Trophoblast cell (in vitro differentiated cells and primary cell): ENCODE measurements at regions not wholly inside any gene's neighbourhood (a gene's known extent, or its start where the extent isn't known, plus 50 kb on each side); places are given as distances from the start of the nearest gene placed in this dataset.

Source experiments
- DNase-seq, 2 donors: peaks; one replicate each; pipeline ENCODE4 v3.0.0-alpha.2; 2016
- H2AFZ ChIP-seq: 2 replicates; pipeline ENCODE4 v1.6.1; 2013; ENCODE audit warnings: low read length, moderate library complexity, mild to moderate bottlenecking; ENCODE audit not compliant: insufficient read depth, poor library complexity
- H2AK5ac ChIP-seq: 2 replicates; pipeline ENCODE4 v1.6.1; 2013; ENCODE audit warnings: mild to moderate bottlenecking, low read length
- H2BK120ac ChIP-seq: 2 replicates; pipeline ENCODE4 v1.6.1; 2013; ENCODE audit warnings: low read length, mild to moderate bottlenecking, moderate library complexity; ENCODE audit not compliant: insufficient read depth, poor library complexity
- H2BK12ac ChIP-seq: 2 replicates; pipeline ENCODE4 v1.6.1; 2013; ENCODE audit warnings: mild to moderate bottlenecking, low read length, moderate library complexity
- H2BK5ac ChIP-seq: 2 replicates; pipeline ENCODE4 v1.6.1; 2013; ENCODE audit warnings: low read length, low read depth, moderate library complexity, mild to moderate bottlenecking; ENCODE audit not compliant: poor library complexity
- H3K14ac ChIP-seq: 2 replicates; pipeline ENCODE4 v1.6.1; 2013; ENCODE audit warnings: mild to moderate bottlenecking, low read length
- H3K18ac ChIP-seq: 2 replicates; pipeline ENCODE4 v1.6.1; 2013; ENCODE audit warnings: mild to moderate bottlenecking, low read length
- H3K23ac ChIP-seq: 2 replicates; pipeline ENCODE4 v1.6.1; 2013; ENCODE audit warnings: low read length
- H3K27ac ChIP-seq: 2 replicates; pipeline ENCODE4 v1.5.1; 2013; ENCODE audit warnings: low read depth, mild to moderate bottlenecking, inconsistent platforms, low read length, moderate library complexity
- H3K27me3 ChIP-seq: 2 replicates; pipeline ENCODE4 v1.6.1; 2013; ENCODE audit warnings: inconsistent platforms, mild to moderate bottlenecking, low read length, moderate library complexity; ENCODE audit not compliant: insufficient read depth
- H3K36me3 ChIP-seq, 2 experiments: 1 replicate in 1 of 2; 2 replicates in 1 of 2; pipeline ENCODE4 v1.6.1; 2013; ENCODE audit warnings: low read length in 2 of 2, mild to moderate bottlenecking in 2 of 2, moderate library complexity in 1 of 2; ENCODE audit not compliant: insufficient read depth in 2 of 2, control insufficient read depth in 1 of 2
- H3K4ac ChIP-seq: 2 replicates; pipeline ENCODE4 v1.6.1; 2013; ENCODE audit warnings: low read depth, mild to moderate bottlenecking, low read length, moderate library complexity
- H3K4me1 ChIP-seq, 2 experiments: 1 replicate in 1 of 2; 2 replicates in 1 of 2; pipeline ENCODE4 v1.6.1; 2013; ENCODE audit warnings: low read length in 2 of 2, mild to moderate bottlenecking in 2 of 2, moderate library complexity in 1 of 2; ENCODE audit not compliant: insufficient read depth in 2 of 2, control insufficient read depth in 1 of 2
- H3K4me2 ChIP-seq: 2 replicates; pipeline ENCODE4 v1.6.1; 2013; ENCODE audit warnings: inconsistent platforms, mild to moderate bottlenecking, low read length, moderate library complexity
- H3K4me3 ChIP-seq: 2 replicates; pipeline ENCODE4 v1.5.1; 2013; ENCODE audit warnings: mild to moderate bottlenecking, low read depth, low read length, inconsistent platforms
- H3K79me1 ChIP-seq: one replicate; pipeline ENCODE4 v1.6.1; 2013; ENCODE audit warnings: low read length
- H3K79me2 ChIP-seq: 2 replicates; pipeline ENCODE4 v1.6.1; 2013; ENCODE audit warnings: low read length, mild to moderate bottlenecking; ENCODE audit not compliant: control insufficient read depth, insufficient read depth, poor library complexity
- H3K9ac ChIP-seq: 2 replicates; pipeline ENCODE4 v1.6.1; 2013; ENCODE audit warnings: mild to moderate bottlenecking, low read length
- H3K9me3 ChIP-seq: 2 replicates; pipeline ENCODE4 v1.6.1; 2013; ENCODE audit warnings: low read depth, mild to moderate bottlenecking, control low read depth, inconsistent platforms, low read length; ENCODE audit not compliant: insufficient read depth
- H4K12ac ChIP-seq: 2 replicates; pipeline ENCODE4 v1.6.1; 2013; ENCODE audit warnings: low read depth, mild to moderate bottlenecking, low read length, moderate library complexity
- H4K8ac ChIP-seq: 2 replicates; pipeline ENCODE4 v1.6.1; 2013; ENCODE audit warnings: low read depth, mild to moderate bottlenecking, low read length, moderate library complexity
- H4K91ac ChIP-seq: one replicate; pipeline ENCODE4 v1.6.1; 2013; ENCODE audit warnings: low read depth, mild to moderate bottlenecking, low read length, moderate library complexity
- WGBS: extraction: QIAGEN DNeasy Blood & Tissue Kit; methylation state at CpG from one replicate; pipeline ENCODE4 v1.1.7; 2013; ENCODE audit warnings: missing lambda C conversion rate; ENCODE audit not compliant: insufficient read length, insufficient coverage; ENCODE audit errors: extremely low coverage; 5-methylcytosine and 5-hydroxymethylcytosine counted together

DNA sequence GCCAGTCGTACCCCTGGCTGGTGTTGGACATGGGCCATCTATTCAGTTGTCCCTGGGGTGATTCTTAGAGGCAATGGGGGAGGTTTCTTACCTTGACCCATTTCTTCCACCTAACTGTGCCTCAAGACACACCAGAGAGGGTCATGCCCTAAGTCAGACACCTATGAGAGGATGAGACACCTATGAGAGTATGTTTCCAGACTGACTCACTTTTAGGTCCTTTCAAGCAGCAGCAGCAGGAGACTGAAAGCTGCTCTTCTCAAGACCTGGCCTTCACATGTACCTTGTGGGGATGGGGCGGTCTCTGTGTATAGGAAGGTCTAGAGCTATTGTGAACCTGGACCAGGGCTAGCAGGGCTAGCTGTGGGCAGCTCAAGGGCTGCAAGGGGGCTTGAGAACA is 130.1 kb downstream of the TENT4A start:
- no peak overlapping the region for H3K23ac ChIP-seq

DNA sequence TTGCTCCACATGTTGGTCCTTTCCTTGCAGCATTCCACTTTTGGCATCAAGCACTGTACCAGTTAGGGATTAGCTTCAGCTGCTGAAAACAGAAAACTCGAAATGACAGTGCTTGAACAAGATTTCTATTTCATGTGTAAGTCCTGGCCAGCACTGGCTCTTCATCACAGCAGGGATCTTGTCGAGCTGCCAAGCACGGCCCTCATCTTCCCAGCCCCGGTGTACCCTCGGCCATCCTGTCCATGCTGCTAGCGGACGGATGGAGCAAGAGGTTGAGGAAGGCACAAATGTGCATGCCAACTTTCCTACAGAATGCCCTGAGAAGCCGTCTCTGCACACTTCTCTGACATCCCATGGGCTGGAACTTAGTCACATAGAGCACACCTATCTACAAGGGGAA is 130.6 kb downstream of the TENT4A start:
- no peaks in the 10 kb centered on the region for H3K27me3 ChIP-seq
- no peak overlapping the region for H2BK120ac ChIP-seq
- H3K9me3 ChIP-seq = peaks cover 1% of the 10 kb centered on the region
- H3K14ac ChIP-seq = no peak overlapping the region
- no peaks in the 10 kb centered on the region for H3K79me1 ChIP-seq
- no peak overlapping the region for H3K27ac ChIP-seq
- H3K4ac ChIP-seq = no peak overlapping the region
- no peak overlapping the region for H2AFZ ChIP-seq
- H3K9ac ChIP-seq = no peak overlapping the region
- H3K36me3 ChIP-seq = no peaks in the 10 kb centered on the region
- DNase-seq = no peak
- no peak overlapping the region for H2BK12ac ChIP-seq
- no peak overlapping the region for H2BK5ac ChIP-seq
- H4K12ac ChIP-seq = no peak overlapping the region
- H3K23ac ChIP-seq = no peak overlapping the region
- H3K4me1 ChIP-seq = no peaks in the 10 kb centered on the region
- no peak overlapping the region for H3K18ac ChIP-seq
- H3K79me2 ChIP-seq = no peaks in the 10 kb centered on the region
- H3K4me2 ChIP-seq = no peak overlapping the region
- no peak overlapping the region for H4K8ac ChIP-seq
- no peak overlapping the region for H2AK5ac ChIP-seq
- no peak overlapping the region for H3K4me3 ChIP-seq
- no peak overlapping the region for H4K91ac ChIP-seq
- WGBS = no CpG with 5 or more reads among the region's 8 CpGs

More for the DNA sequence above, 130.1 kb downstream of the TENT4A start:
- Histone ChIP-seq H4K12ac (no peak overlapping the region), H3K79me1 (no peaks in the 10 kb centered on the region), H3K27me3 (no peaks in the 10 kb centered on the region), H2AK5ac (no peak overlapping the region), H3K27ac (no peak overlapping the region), H3K4me1 (no peaks in the 10 kb centered on the region), H2BK12ac (no peak overlapping the region), H2BK5ac (no peak overlapping the region), H3K4ac (no peak overlapping the region), H3K79me2 (no peaks in the 10 kb centered on the region), H3K4me3 (no peak overlapping the region), H3K9me3 (peaks cover 1% of the 10 kb centered on the region), H3K4me2 (no peak overlapping the region), H4K91ac (no peak overlapping the region), H3K36me3 (no peaks in the 10 kb centered on the region), H3K14ac (no peak overlapping the region), H3K9ac (no peak overlapping the region), H4K8ac (no peak overlapping the region), H2BK120ac (no peak overlapping the region), H2AFZ (no peak overlapping the region), H3K18ac (no peak overlapping the region)
- no peak for DNase-seq
- no CpG with 5 or more reads among the region's 2 CpGs for WGBS

DNA sequence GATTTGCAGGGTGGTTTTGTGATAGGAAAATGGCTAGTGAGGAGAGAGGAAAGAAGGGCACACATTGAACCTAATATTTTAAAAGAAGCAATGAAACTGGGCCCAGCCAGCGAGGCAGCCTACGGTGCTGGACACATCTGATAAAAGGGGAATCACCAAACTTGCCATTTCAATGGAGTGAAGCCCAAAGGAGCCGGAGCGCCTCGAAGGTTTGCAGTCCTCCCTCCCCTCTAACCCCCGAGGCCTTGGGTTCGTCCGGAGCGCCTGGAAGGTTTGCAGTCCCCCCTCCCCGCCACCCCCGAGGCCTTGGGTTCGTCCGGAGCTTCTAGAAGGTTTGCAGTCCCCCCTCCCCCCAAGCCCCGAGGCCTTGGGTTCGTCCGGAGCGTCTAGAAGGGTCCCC is 132.6 kb downstream of the TENT4A start:
- Histone ChIP-seq H4K12ac (no peak overlapping the region), H3K27ac (no peak overlapping the region)

DNA sequence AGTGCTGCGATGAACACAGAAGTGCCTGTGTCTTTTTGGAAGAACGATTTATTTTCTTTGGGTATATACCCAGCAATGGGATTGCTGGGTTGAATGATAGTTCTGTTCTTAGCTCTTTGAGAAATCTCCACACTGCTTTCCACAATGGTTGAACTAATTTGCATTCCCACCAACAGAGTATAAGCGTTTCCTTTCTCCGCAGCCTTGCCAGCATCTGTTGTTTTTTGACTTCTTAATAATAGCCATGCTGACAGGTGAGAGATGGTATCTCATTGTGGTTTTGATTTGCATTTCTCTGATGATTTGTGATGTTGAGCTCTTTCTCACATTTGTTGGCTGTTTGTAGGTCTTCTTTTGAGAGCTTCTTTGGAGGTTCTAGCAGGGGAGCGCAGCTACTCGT is 134.6 kb downstream of the TENT4A start:
- no peak overlapping the region for H3K4me2 ChIP-seq
- no peak for DNase-seq
- H3K79me1 ChIP-seq = no peaks in the 10 kb centered on the region
- no peak overlapping the region for H3K4ac ChIP-seq
- no peak overlapping the region for H2AK5ac ChIP-seq
- H3K9me3 ChIP-seq = peaks cover 14% of the 10 kb centered on the region
- no peak overlapping the region for H2AFZ ChIP-seq
- H3K23ac ChIP-seq = no peak overlapping the region
- H4K91ac ChIP-seq = no peak overlapping the region
- H3K79me2 ChIP-seq = no peaks in the 10 kb centered on the region
- no peaks in the 10 kb centered on the region for H3K36me3 ChIP-seq
- no peak overlapping the region for H4K12ac ChIP-seq
- no peak overlapping the region for H2BK120ac ChIP-seq
- H2BK12ac ChIP-seq = no peak overlapping the region
- no peak overlapping the region for H3K14ac ChIP-seq
- no peak overlapping the region for H3K9ac ChIP-seq
- no CpG with 5 or more reads among the region's 6 CpGs for WGBS
- no peak overlapping the region for H4K8ac ChIP-seq
- H3K18ac ChIP-seq = no peak overlapping the region
- H3K27me3 ChIP-seq = no peaks in the 10 kb centered on the region
- no peaks in the 10 kb centered on the region for H3K4me1 ChIP-seq
- H2BK5ac ChIP-seq = no peak overlapping the region
- H3K4me3 ChIP-seq = no peak overlapping the region
- H3K27ac ChIP-seq = no peak overlapping the region

More for the DNA sequence above, 132.6 kb downstream of the TENT4A start:
- WGBS = no CpG with 5 or more reads among the region's 17 CpGs
- Histone ChIP-seq H2BK5ac (no peak overlapping the region), H4K8ac (no peak overlapping the region), H2BK120ac (no peak overlapping the region), H3K36me3 (no peaks in the 10 kb centered on the region), H3K4me3 (no peak overlapping the region), H3K4me2 (no peak overlapping the region), H3K23ac (no peak overlapping the region), H3K4ac (no peak overlapping the region), H3K4me1 (no peaks in the 10 kb centered on the region), H3K18ac (no peak overlapping the region), H3K79me1 (no peaks in the 10 kb centered on the region), H3K79me2 (no peaks in the 10 kb centered on the region), H3K9ac (no peak overlapping the region), H2AFZ (no peak overlapping the region), H3K9me3 (peaks cover 8% of the 10 kb centered on the region), H2AK5ac (no peak overlapping the region), H4K91ac (no peak overlapping the region), H3K14ac (no peak overlapping the region), H2BK12ac (no peak overlapping the region), H3K27me3 (no peaks in the 10 kb centered on the region)
- DNase-seq = no peak
